IMR-90 (cell line): ENCODE measurements at regions not wholly inside any gene's neighbourhood (a gene's known extent, or its start where the extent isn't known, plus 50 kb on each side); places are given as distances from the start of the nearest gene placed in this dataset.

Experiments
- ATAC-seq: fragments of 200-7000 bp; cut with Tn5 transposase; 2 replicates; pipeline ENCODE4 v1.9.1; 2020; ENCODE audit warnings: low read depth, mild to moderate bottlenecking, moderate library complexity
- BruUV-seq: library from RNA; stranded (reverse); fragments of 400-500 nt; replicated peaks from 2 replicates; lab custom pipeline; 2021; lab: Mats Ljungman, UMichigan
- CTCF ChIA-PET: fragments of 300-600 bp; formaldehyde crosslinking; extraction: SDS; loops from one replicate; lab custom pipeline; 2021; ENCODE audit warnings: antibody characterized with exemption; lab: Yijun Ruan, JAX
- POLR2A ChIA-PET: fragments of 300-600 bp; sonication (Branson Sonifier 250); formaldehyde crosslinking; loops from one replicate; lab custom pipeline; 2022; ENCODE audit warnings: antibody characterized with exemption; ENCODE audit not compliant: unreplicated experiment; lab: Charles Lee
- DNase-seq: peaks from one replicate; pipeline ENCODE4 v3.0.0; 2013
- H2AFZ ChIP-seq: replicated peaks from 2 replicates; pipeline ENCODE3; 2013; ENCODE audit warnings: low read length, mild to moderate bottlenecking; ENCODE audit not compliant: poor library complexity
- H2AK5ac ChIP-seq: 2 replicates; pipeline ENCODE4 v1.6.1; 2013; ENCODE audit warnings: low read depth, low read length, inconsistent platforms
- H2AK9ac ChIP-seq: replicated peaks from 2 replicates; pipeline ENCODE3; 2013; ENCODE audit warnings: mild to moderate bottlenecking, low read depth, low read length, moderate library complexity; ENCODE audit not compliant: poor library complexity
- H2BK120ac ChIP-seq: 2 replicates; pipeline ENCODE4 v1.6.1; 2013; ENCODE audit warnings: low read depth, low read length, inconsistent platforms
- H2BK15ac ChIP-seq: 3 replicates; pipeline ENCODE4 v1.6.1; 2013; ENCODE audit warnings: low read depth, low read length, inconsistent platforms
- H2BK20ac ChIP-seq: 2 replicates; pipeline ENCODE4 v1.6.1; 2013; ENCODE audit warnings: low read depth, mild to moderate bottlenecking, inconsistent platforms, low read length, moderate library complexity
- H2BK5ac ChIP-seq: 2 replicates; pipeline ENCODE4 v1.6.1; 2013; ENCODE audit warnings: mild to moderate bottlenecking, low read depth, low read length, inconsistent platforms; ENCODE audit not compliant: poor library complexity, severe bottlenecking
- H3K14ac ChIP-seq: replicated peaks from 2 replicates; pipeline ENCODE4 v1.6.1; 2013; ENCODE audit warnings: low read depth, low read length, inconsistent platforms
- H3K18ac ChIP-seq: 2 replicates; pipeline ENCODE4 v1.6.1; 2013; ENCODE audit warnings: low read depth, low read length, control low read depth
- H3K23ac ChIP-seq: 2 replicates; pipeline ENCODE4 v1.6.1; 2013; ENCODE audit warnings: low read depth, low read length, inconsistent platforms
- H3K27ac ChIP-seq: 2 replicates; pipeline ENCODE4 v1.5.1; 2013; ENCODE audit warnings: mild to moderate bottlenecking, control low read depth, low read length; ENCODE audit not compliant: insufficient read depth
- H3K27me3 ChIP-seq: 2 replicates; pipeline ENCODE4 v1.6.1; 2013; ENCODE audit warnings: low read length; ENCODE audit not compliant: control insufficient read depth, insufficient read depth
- H3K36me3 ChIP-seq: 2 replicates; pipeline ENCODE4 v1.6.1; 2013; ENCODE audit warnings: low read length, mixed read lengths; ENCODE audit not compliant: control insufficient read depth, insufficient read depth
- H3K4ac ChIP-seq: 2 replicates; pipeline ENCODE4 v1.6.1; 2013; ENCODE audit warnings: low read depth, low read length, inconsistent platforms
- H3K4me1 ChIP-seq: 2 replicates; pipeline ENCODE4 v1.6.1; 2013; ENCODE audit warnings: low read length, mixed read lengths; ENCODE audit not compliant: control insufficient read depth, insufficient read depth
- H3K4me2 ChIP-seq: 2 replicates; pipeline ENCODE4 v1.6.1; 2013; ENCODE audit warnings: low read depth, mild to moderate bottlenecking, control low read depth, low read length, moderate library complexity
- H3K4me3 ChIP-seq: 2 replicates; pipeline ENCODE4 v1.5.1; 2013; ENCODE audit warnings: low read depth, mild to moderate bottlenecking, control low read depth, low read length, moderate library complexity; ENCODE audit not compliant: insufficient read depth
- H3K56ac ChIP-seq: 2 replicates; pipeline ENCODE4 v1.6.1; 2013; ENCODE audit warnings: low read length, inconsistent platforms; ENCODE audit not compliant: insufficient read depth; ENCODE audit errors: extremely low read depth
- H3K79me1 ChIP-seq, 2 experiments: 2 replicates each; pipeline ENCODE4 v1.6.1; 2013; ENCODE audit warnings: low read length in 2 of 2, inconsistent platforms in 1 of 2, low read depth in 1 of 2
- H3K9ac ChIP-seq: 2 replicates; pipeline ENCODE4 v1.6.1; 2013; ENCODE audit warnings: low read depth, low read length, control low read depth
- H3K9me1 ChIP-seq: 2 replicates; pipeline ENCODE4 v1.6.1; 2013; ENCODE audit warnings: low read length, inconsistent platforms; ENCODE audit not compliant: insufficient read depth
- H3K9me3 ChIP-seq: 2 replicates; pipeline ENCODE4 v1.6.1; 2013; ENCODE audit warnings: low read length; ENCODE audit not compliant: control insufficient read depth, insufficient read depth
- H4K20me1 ChIP-seq: 2 replicates; pipeline ENCODE4 v1.6.1; 2013; ENCODE audit warnings: low read length, inconsistent platforms; ENCODE audit not compliant: insufficient read depth
- H4K5ac ChIP-seq: 2 replicates; pipeline ENCODE4 v1.6.1; 2013; ENCODE audit warnings: mild to moderate bottlenecking, low read depth, low read length, control low read depth
- H4K8ac ChIP-seq, 2 experiments: 2 replicates each; pipeline ENCODE4 v1.6.1; 2013; ENCODE audit warnings: low read depth in 2 of 2, low read length in 2 of 2, control low read depth in 1 of 2, inconsistent platforms in 1 of 2
- H4K91ac ChIP-seq: 2 replicates; pipeline ENCODE4 v1.6.1; 2013; ENCODE audit warnings: low read depth, low read length, inconsistent platforms; ENCODE audit not compliant: insufficient read depth
- BHLHE40 ChIP-seq: fragments of 150-350 bp; IDR thresholded peaks from 2 replicates; pipeline ENCODE4 v1.6.1; 2016; ENCODE audit warnings: mild to moderate bottlenecking, low read depth, low read length
- CEBPB ChIP-seq: IDR thresholded peaks from 2 replicates; pipeline ENCODE4 v1.6.1; 2012; ENCODE audit warnings: low read depth, low read length, improper control_type of control experiment
- CHD1 ChIP-seq: IDR thresholded peaks from 2 replicates; pipeline ENCODE4 v1.6.1; 2012; ENCODE audit warnings: low read depth, low read length, improper control_type of control experiment
- FOS ChIP-seq: fragments of 150-350 bp; IDR thresholded peaks from 2 replicates; pipeline ENCODE4 v1.6.1; 2016; ENCODE audit warnings: low read depth, low read length
- MAFK ChIP-seq: IDR thresholded peaks from 2 replicates; pipeline ENCODE4 v1.6.1; 2012; ENCODE audit warnings: low read depth, low read length, improper control_type of control experiment
- MAZ ChIP-seq: IDR thresholded peaks from 2 replicates; pipeline ENCODE4 v1.6.1; 2012; ENCODE audit warnings: low read depth, mild to moderate bottlenecking, low read length, improper control_type of control experiment, moderate library complexity, borderline replicate concordance
- MXI1 ChIP-seq: IDR thresholded peaks from 2 replicates; pipeline ENCODE4 v1.6.1; 2012; ENCODE audit warnings: low read depth, mild to moderate bottlenecking, low read length, moderate library complexity, borderline replicate concordance
- NFE2L2 ChIP-seq: fragments of 150-350 bp; IDR thresholded peaks from 2 replicates; pipeline ENCODE4 v1.6.1; 2016; ENCODE audit warnings: low read depth, mild to moderate bottlenecking, low read length
- POLR2A ChIP-seq: IDR thresholded peaks from 2 replicates; pipeline ENCODE4 v1.6.1; 2012; ENCODE audit warnings: mild to moderate bottlenecking, low read depth, low read length
- RAD21 ChIP-seq: IDR thresholded peaks from 2 replicates; pipeline ENCODE4 v1.6.1; 2012; ENCODE audit warnings: low read length, improper control_type of control experiment
- RCOR1 ChIP-seq: IDR thresholded peaks from 2 replicates; pipeline ENCODE4 v1.6.1; 2012; ENCODE audit warnings: mild to moderate bottlenecking, low read length, improper control_type of control experiment; ENCODE audit not compliant: insufficient replicate concordance
- RFX5 ChIP-seq: IDR thresholded peaks from 2 replicates; pipeline ENCODE4 v1.8.0; 2012; ENCODE audit warnings: low read depth, mild to moderate bottlenecking, low read length, moderate library complexity
- SMC3 ChIP-seq: fragments of 150-350 bp; IDR thresholded peaks from 2 replicates; pipeline ENCODE4 v1.6.1; 2016; ENCODE audit warnings: low read depth, mild to moderate bottlenecking, antibody characterized with exemption, low read length, moderate library complexity
- WGBS, 2 experiments: methylation state at CpG; one replicate each; pipeline versions ENCODE4 v1.1.5 to v1.1.7; 2013; ENCODE audit warnings: missing lambda C conversion rate in 2 of 2; ENCODE audit not compliant: insufficient read length in 1 of 2; ENCODE audit errors: extremely low coverage in 2 of 2; 5-methylcytosine and 5-hydroxymethylcytosine counted together
- dilution Hi-C: fragments of 300-500 bp; cut with HindIII; formaldehyde crosslinking; loops from one replicate; pipeline ENCODE4 v1.14.3; 2018; ENCODE audit warnings: low sequenced_read_pairs; ENCODE audit not compliant: unreplicated experiment
- in situ Hi-C: fragments of 300-500 bp; cut with MboI; formaldehyde crosslinking; loops from 3 replicates; pipeline ENCODE4 v1.14.3; 2019; ENCODE audit warnings: low sequenced_read_pairs, inconsistent platforms, mixed read lengths
- intact Hi-C: fragments of 100-400 bp; cut with micrococcal nuclease; formaldehyde crosslinking; loops from 2 replicates; pipeline ENCODE4 v1.10.0; 2022
- TF ChIP-seq, protein P1 (sequence below): fragments of 150-350 bp; IDR thresholded peaks from 2 replicates; pipeline ENCODE4 v1.6.1; 2016; ENCODE audit warnings: low read depth, mild to moderate bottlenecking, low read length, moderate library complexity, borderline replicate concordance
- TF ChIP-seq, protein P2 (sequence below): fragments of 150-350 bp; IDR thresholded peaks from 2 replicates; pipeline ENCODE4 v1.6.1; 2017; ENCODE audit warnings: mild to moderate bottlenecking, antibody characterized with exemption, low read length, low read depth
- TF ChIP-seq, protein P3 (sequence below): conservative IDR thresholded peaks from 2 replicates; pipeline ENCODE4 v1.5.1; 2012; ENCODE audit warnings: mild to moderate bottlenecking, low read depth, low read length, improper control_type of control experiment

DNA sequence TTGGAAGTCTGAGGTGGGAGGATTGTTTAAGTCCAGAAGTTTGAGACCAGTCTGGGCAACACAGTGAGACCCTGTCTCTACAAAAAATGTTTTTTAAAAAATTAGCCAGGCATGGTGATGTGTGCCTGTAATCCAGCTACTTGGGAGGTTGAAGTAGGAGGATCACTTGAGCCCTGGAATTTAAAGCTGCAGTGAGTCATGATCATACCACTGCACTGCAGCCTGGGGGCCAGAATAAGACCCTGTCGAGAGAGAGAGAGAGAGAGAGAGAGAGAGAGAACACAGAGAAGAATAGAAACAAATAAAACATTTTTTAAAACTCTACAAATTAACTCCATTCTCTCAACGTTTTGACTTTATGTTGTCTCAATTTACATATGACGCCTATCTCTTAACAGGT, 111.8 kb downstream of the BARX1 start:
- H3K36me3 ChIP-seq, result no peaks in the 10 kb centered on the region
- intact Hi-C loops, result no loop called here
- H2AK9ac ChIP-seq, result no peak overlapping the region
- no peak overlapping the region for H4K91ac ChIP-seq
- H3K79me1 ChIP-seq, result no peaks in the 10 kb centered on the region
- no peak overlapping the region for H2AK5ac ChIP-seq
- H3K9me3 ChIP-seq, result no peaks in the 10 kb centered on the region
- no peak overlapping the region for H3K9ac ChIP-seq
- no peak overlapping the region for H2BK15ac ChIP-seq
- H4K8ac ChIP-seq, result no peak overlapping the region
- no peak overlapping the region for H3K14ac ChIP-seq
- H3K56ac ChIP-seq, result no peak overlapping the region
- no peak overlapping the region for H2AFZ ChIP-seq
- H3K4me2 ChIP-seq, result no peak overlapping the region
- H3K4me3 ChIP-seq, result no peak overlapping the region
- ChIA-PET POLR2A (no interaction called here), CTCF (no interaction called here)
- no peak for ATAC-seq
- H4K5ac ChIP-seq, result no peak overlapping the region
- H3K27me3 ChIP-seq, result no peaks in the 10 kb centered on the region
- H4K20me1 ChIP-seq, result no peaks in the 10 kb centered on the region
- TF ChIP-seq MAZ (no peak), RCOR1 (no peak), MAFK (no peak), MXI1 (no peak), BHLHE40 (no peak), SMC3 (no peak), RFX5 (no peak), CEBPB (no peak), POLR2A (no peak), CHD1 (no peak), FOS (no peak), NFE2L2 (no peak), RAD21 (no peak)
- TF ChIP-seq, protein P1, sequence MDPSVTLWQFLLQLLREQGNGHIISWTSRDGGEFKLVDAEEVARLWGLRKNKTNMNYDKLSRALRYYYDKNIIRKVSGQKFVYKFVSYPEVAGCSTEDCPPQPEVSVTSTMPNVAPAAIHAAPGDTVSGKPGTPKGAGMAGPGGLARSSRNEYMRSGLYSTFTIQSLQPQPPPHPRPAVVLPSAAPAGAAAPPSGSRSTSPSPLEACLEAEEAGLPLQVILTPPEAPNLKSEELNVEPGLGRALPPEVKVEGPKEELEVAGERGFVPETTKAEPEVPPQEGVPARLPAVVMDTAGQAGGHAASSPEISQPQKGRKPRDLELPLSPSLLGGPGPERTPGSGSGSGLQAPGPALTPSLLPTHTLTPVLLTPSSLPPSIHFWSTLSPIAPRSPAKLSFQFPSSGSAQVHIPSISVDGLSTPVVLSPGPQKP, result no peak
- TF ChIP-seq, protein P2, sequence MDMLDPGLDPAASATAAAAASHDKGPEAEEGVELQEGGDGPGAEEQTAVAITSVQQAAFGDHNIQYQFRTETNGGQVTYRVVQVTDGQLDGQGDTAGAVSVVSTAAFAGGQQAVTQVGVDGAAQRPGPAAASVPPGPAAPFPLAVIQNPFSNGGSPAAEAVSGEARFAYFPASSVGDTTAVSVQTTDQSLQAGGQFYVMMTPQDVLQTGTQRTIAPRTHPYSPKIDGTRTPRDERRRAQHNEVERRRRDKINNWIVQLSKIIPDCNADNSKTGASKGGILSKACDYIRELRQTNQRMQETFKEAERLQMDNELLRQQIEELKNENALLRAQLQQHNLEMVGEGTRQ, result no peak
- TF ChIP-seq, protein P3, sequence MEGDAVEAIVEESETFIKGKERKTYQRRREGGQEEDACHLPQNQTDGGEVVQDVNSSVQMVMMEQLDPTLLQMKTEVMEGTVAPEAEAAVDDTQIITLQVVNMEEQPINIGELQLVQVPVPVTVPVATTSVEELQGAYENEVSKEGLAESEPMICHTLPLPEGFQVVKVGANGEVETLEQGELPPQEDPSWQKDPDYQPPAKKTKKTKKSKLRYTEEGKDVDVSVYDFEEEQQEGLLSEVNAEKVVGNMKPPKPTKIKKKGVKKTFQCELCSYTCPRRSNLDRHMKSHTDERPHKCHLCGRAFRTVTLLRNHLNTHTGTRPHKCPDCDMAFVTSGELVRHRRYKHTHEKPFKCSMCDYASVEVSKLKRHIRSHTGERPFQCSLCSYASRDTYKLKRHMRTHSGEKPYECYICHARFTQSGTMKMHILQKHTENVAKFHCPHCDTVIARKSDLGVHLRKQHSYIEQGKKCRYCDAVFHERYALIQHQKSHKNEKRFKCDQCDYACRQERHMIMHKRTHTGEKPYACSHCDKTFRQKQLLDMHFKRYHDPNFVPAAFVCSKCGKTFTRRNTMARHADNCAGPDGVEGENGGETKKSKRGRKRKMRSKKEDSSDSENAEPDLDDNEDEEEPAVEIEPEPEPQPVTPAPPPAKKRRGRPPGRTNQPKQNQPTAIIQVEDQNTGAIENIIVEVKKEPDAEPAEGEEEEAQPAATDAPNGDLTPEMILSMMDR, result no peak
- no peak overlapping the region for H2BK20ac ChIP-seq
- no peak overlapping the region for H3K23ac ChIP-seq
- H3K4ac ChIP-seq, result no peak overlapping the region
- no peaks in the 10 kb centered on the region for H3K4me1 ChIP-seq
- WGBS, 2 experiments, result no CpG with 5 or more reads among the region's 3 CpGs
- no peak overlapping the region for H3K18ac ChIP-seq
- H3K9me1 ChIP-seq, result no peaks in the 10 kb centered on the region
- no peak overlapping the region for H2BK120ac ChIP-seq
- no peak for DNase-seq
- in situ Hi-C loops, result no loop called here
- no peak overlapping the region for H2BK5ac ChIP-seq
- dilution Hi-C loops, result no loop called here
- no peak overlapping the region for H3K27ac ChIP-seq
- no TSS peak for BruUV-seq
